SK-N-SH treated with all-trans-retinoic acid at 6 μM for 48 hours (cell line): ENCODE measurements at regions not wholly inside any gene's neighbourhood (a gene's known extent, or its start where the extent isn't known, plus 50 kb on each side); places are given as distances from the start of the nearest gene placed in this dataset.

ENCODE experiments used
- ARNTL ChIP-seq: fragments of 450-650 bp; formaldehyde crosslinking; IDR thresholded peaks from 2 replicates; pipeline ENCODE4 v1.5.0; 2020; ENCODE audit warnings: low read depth, mild to moderate bottlenecking, moderate library complexity, borderline replicate concordance
- CSRNP3 ChIP-seq: fragments of 250-450 bp; sonication (Bioruptor Pico); IDR thresholded peaks from 2 replicates; pipeline ENCODE4 v1.5.1; 2021; ENCODE audit warnings: mild to moderate bottlenecking, moderate library complexity
- ESRRG ChIP-seq: fragments of 250-450 bp; sonication (Bioruptor Pico); IDR thresholded peaks from 2 replicates; pipeline ENCODE4 v1.6.1; 2021; ENCODE audit warnings: mild to moderate bottlenecking
- OSR1 ChIP-seq: fragments of 250-450 bp; sonication (Bioruptor Pico); IDR thresholded peaks from 2 replicates; pipeline ENCODE4 v1.8.0; 2022; ENCODE audit warnings: moderate library complexity, mild to moderate bottlenecking, inconsistent platforms
- RARB ChIP-seq: fragments of 250-450 bp; sonication (Bioruptor Pico); IDR thresholded peaks from 2 replicates; pipeline ENCODE4 v1.8.0; 2021; ENCODE audit warnings: mild to moderate bottlenecking, moderate library complexity
- TCF4 ChIP-seq: fragments of 250-450 bp; sonication (Bioruptor Pico); IDR thresholded peaks from 2 replicates; pipeline ENCODE4 v1.8.0; 2021; ENCODE audit warnings: mild to moderate bottlenecking, moderate library complexity, borderline replicate concordance
- ZFP30 ChIP-seq: fragments of 450-650 bp; formaldehyde crosslinking; IDR thresholded peaks from 2 replicates; pipeline ENCODE4 v1.5.0; 2022; ENCODE audit warnings: mild to moderate bottlenecking, moderate library complexity
- TF ChIP-seq, protein P1 (sequence below): fragments of 250-450 bp; sonication (Bioruptor Pico); IDR thresholded peaks from 2 replicates; pipeline ENCODE4 v1.8.0; 2020; ENCODE audit warnings: mild to moderate bottlenecking, moderate library complexity, borderline replicate concordance

- TF ChIP-seq CSRNP3 (CRISPR knock-in tag): no peak
- TF ChIP-seq RARB (CRISPR knock-in tag): no peak
- no peak for TF ChIP-seq TCF4
- TF ChIP-seq ZFP30 (CRISPR knock-in tag): no peak
- no peak for TF ChIP-seq ARNTL (CRISPR knock-in tag)
- no peak for TF ChIP-seq OSR1 (CRISPR knock-in tag)
- TF ChIP-seq, protein P1, sequence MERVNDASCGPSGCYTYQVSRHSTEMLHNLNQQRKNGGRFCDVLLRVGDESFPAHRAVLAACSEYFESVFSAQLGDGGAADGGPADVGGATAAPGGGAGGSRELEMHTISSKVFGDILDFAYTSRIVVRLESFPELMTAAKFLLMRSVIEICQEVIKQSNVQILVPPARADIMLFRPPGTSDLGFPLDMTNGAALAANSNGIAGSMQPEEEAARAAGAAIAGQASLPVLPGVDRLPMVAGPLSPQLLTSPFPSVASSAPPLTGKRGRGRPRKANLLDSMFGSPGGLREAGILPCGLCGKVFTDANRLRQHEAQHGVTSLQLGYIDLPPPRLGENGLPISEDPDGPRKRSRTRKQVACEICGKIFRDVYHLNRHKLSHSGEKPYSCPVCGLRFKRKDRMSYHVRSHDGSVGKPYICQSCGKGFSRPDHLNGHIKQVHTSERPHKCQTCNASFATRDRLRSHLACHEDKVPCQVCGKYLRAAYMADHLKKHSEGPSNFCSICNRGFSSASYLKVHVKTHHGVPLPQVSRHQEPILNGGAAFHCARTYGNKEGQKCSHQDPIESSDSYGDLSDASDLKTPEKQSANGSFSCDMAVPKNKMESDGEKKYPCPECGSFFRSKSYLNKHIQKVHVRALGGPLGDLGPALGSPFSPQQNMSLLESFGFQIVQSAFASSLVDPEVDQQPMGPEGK: no peak
- TF ChIP-seq ESRRG (CRISPR knock-in tag): no peak
These were observed 638.9 kb downstream of the MID1IP1 start for GRCh38 chrX:39439906-39440798.
